ENCODE measurements at regions not wholly inside any gene's neighbourhood (a gene's known extent, or its start where the extent isn't known, plus 50 kb on each side); places are given as distances from the start of the nearest gene placed in this dataset.

GRCh38 chr11:16468735-16469453, 112.5 kb upstream of the SOX6 start:
- H3K36me3 Mint-ChIP-seq: no peaks in the 10 kb centered on the region
- no peak overlapping the region for H3K4me3 Mint-ChIP-seq
- H3K27me3 Mint-ChIP-seq: no peaks in the 10 kb centered on the region
- no peak overlapping the region for H3K27ac Mint-ChIP-seq
- DNase-seq (no peak), ATAC-seq (replicated peaks) (no peak)
- H3K4me1 Mint-ChIP-seq: no peaks in the 10 kb centered on the region
- peaks cover 0 to 4% of the 10 kb centered on the region in 2 donors for H3K9me3 Mint-ChIP-seq

GRCh38 chr11:16460508-16460907, 104.2 kb upstream of the SOX6 start:
- Mint-ChIP-seq H3K4me1 (no peaks in the 10 kb centered on the region), H3K4me3 (no peak overlapping the region)
- no peak for DNase-seq

GRCh38 chr11:16456366-16456765, 100.0 kb upstream of the SOX6 start:
- DNase-seq (no peak), ATAC-seq (replicated peaks) (no peak)
- peaks cover 0 to under 1% of the 10 kb centered on the region in 2 donors for H3K9me3 Mint-ChIP-seq
- no peak overlapping the region for H3K4me3 Mint-ChIP-seq
- H3K4me1 Mint-ChIP-seq: no peaks in the 10 kb centered on the region
- no peak overlapping the region for H3K27ac Mint-ChIP-seq
- no peaks in the 10 kb centered on the region for H3K36me3 Mint-ChIP-seq
- H3K27me3 Mint-ChIP-seq: no peaks in the 10 kb centered on the region

More at GRCh38 chr11:16460508-16460907, 104.2 kb upstream of the SOX6 start:
- no peak for ATAC-seq (replicated peaks)
- H3K27ac Mint-ChIP-seq: no peak overlapping the region
- no peaks in the 10 kb centered on the region for H3K27me3 Mint-ChIP-seq
- no peaks in the 10 kb centered on the region for H3K36me3 Mint-ChIP-seq
- H3K9me3 Mint-ChIP-seq: peaks cover 0 to 1% of the 10 kb centered on the region in 2 donors

- Mint-ChIP-seq H3K27me3 (no peaks in the 10 kb centered on the region), H3K4me3 (no peak overlapping the region), H3K27ac (no peak overlapping the region), H3K36me3 (no peaks in the 10 kb centered on the region), H3K9me3 (no peaks in the 10 kb centered on the region), H3K4me1 (no peaks in the 10 kb centered on the region)
- no peak for ATAC-seq (replicated peaks)
- DNase-seq: no peak
These were observed 98.0 kb upstream of the SOX6 start for GRCh38 chr11:16454289-16454863.

GRCh38 chr11:16448123-16448717, 91.9 kb upstream of the SOX6 start:
- Mint-ChIP-seq H3K27me3 (no peaks in the 10 kb centered on the region), H3K4me1 (no peaks in the 10 kb centered on the region), H3K36me3 (no peaks in the 10 kb centered on the region), H3K9me3 (no peaks in the 10 kb centered on the region), H3K27ac (no peak overlapping the region), H3K4me3 (no peak overlapping the region)
- DNase-seq (no peak), ATAC-seq (replicated peaks) (no peak)

- DNase-seq (no peak), ATAC-seq (replicated peaks) (no peak)
- Mint-ChIP-seq H3K9me3 (peaks cover 0 to 2% of the 10 kb centered on the region in 2 donors), H3K36me3 (no peaks in the 10 kb centered on the region), H3K27ac (no peak overlapping the region), H3K4me3 (no peak overlapping the region), H3K4me1 (no peaks in the 10 kb centered on the region), H3K27me3 (no peaks in the 10 kb centered on the region)
These were observed 85.1 kb upstream of the SOX6 start for GRCh38 chr11:16441461-16441860.

- H3K4me3 Mint-ChIP-seq: no peak overlapping the region
- DNase-seq: no peak
- H3K27ac Mint-ChIP-seq: no peak overlapping the region
- no peaks in the 10 kb centered on the region for H3K27me3 Mint-ChIP-seq
- peaks cover 0 to 5% of the 10 kb centered on the region in 2 donors for H3K9me3 Mint-ChIP-seq
- H3K4me1 Mint-ChIP-seq: no peaks in the 10 kb centered on the region
- no peaks in the 10 kb centered on the region for H3K36me3 Mint-ChIP-seq
- ATAC-seq (replicated peaks): no peak
These were observed 83.8 kb upstream of the SOX6 start for GRCh38 chr11:16440136-16440535.

GRCh38 chr11:16434036-16434435, 77.7 kb upstream of the SOX6 start:
- H3K27me3 Mint-ChIP-seq: no peaks in the 10 kb centered on the region
- H3K36me3 Mint-ChIP-seq: no peaks in the 10 kb centered on the region
- DNase-seq (no peak), ATAC-seq (replicated peaks) (no peak)
- H3K27ac Mint-ChIP-seq: no peak overlapping the region
- no peak overlapping the region for H3K4me3 Mint-ChIP-seq
- no peaks in the 10 kb centered on the region for H3K4me1 Mint-ChIP-seq
- peaks cover 7 to 13% of the 10 kb centered on the region in 2 donors for H3K9me3 Mint-ChIP-seq

GRCh38 chr11:16430674-16431073, 74.3 kb upstream of the SOX6 start:
- H3K27me3 Mint-ChIP-seq: no peaks in the 10 kb centered on the region
- no peak overlapping the region for H3K27ac Mint-ChIP-seq
- DNase-seq: no peak
- peaks cover 11 to 13% of the 10 kb centered on the region in 2 donors for H3K9me3 Mint-ChIP-seq
- no peak for ATAC-seq (replicated peaks)
- no peaks in the 10 kb centered on the region for H3K4me1 Mint-ChIP-seq
- H3K36me3 Mint-ChIP-seq: no peaks in the 10 kb centered on the region
- no peak overlapping the region for H3K4me3 Mint-ChIP-seq

GRCh38 chr11:16421826-16422225, 65.5 kb upstream of the SOX6 start:
- ATAC-seq (replicated peaks) (no peak), DNase-seq (no peak)
- Mint-ChIP-seq H3K27ac (no peak overlapping the region), H3K9me3 (peaks cover 5 to 8% of the 10 kb centered on the region in 2 donors), H3K4me3 (no peak overlapping the region), H3K27me3 (no peaks in the 10 kb centered on the region), H3K4me1 (no peaks in the 10 kb centered on the region), H3K36me3 (no peaks in the 10 kb centered on the region)

- Mint-ChIP-seq H3K4me3 (no peak overlapping the region), H3K27me3 (no peaks in the 10 kb centered on the region), H3K27ac (no peak overlapping the region), H3K9me3 (peaks cover 0 to 2% of the 10 kb centered on the region in 2 donors), H3K36me3 (no peaks in the 10 kb centered on the region), H3K4me1 (no peaks in the 10 kb centered on the region)
- DNase-seq (no peak), ATAC-seq (replicated peaks) (no peak)
These were observed 62.2 kb upstream of the SOX6 start for GRCh38 chr11:16418428-16419097.

- Mint-ChIP-seq H3K36me3 (no peaks in the 10 kb centered on the region), H3K4me3 (no peak overlapping the region), H3K27me3 (no peaks in the 10 kb centered on the region), H3K9me3 (no peaks in the 10 kb centered on the region), H3K4me1 (no peaks in the 10 kb centered on the region), H3K27ac (no peak overlapping the region)
- DNase-seq (no peak), ATAC-seq (replicated peaks) (no peak)
These were observed 56.3 kb upstream of the SOX6 start for GRCh38 chr11:16412525-16413172.

- DNase-seq (no peak), ATAC-seq (replicated peaks) (no peak)
- Mint-ChIP-seq H3K4me1 (no peaks in the 10 kb centered on the region), H3K4me3 (no peak overlapping the region), H3K27ac (no peak overlapping the region), H3K27me3 (no peaks in the 10 kb centered on the region), H3K9me3 (no peaks in the 10 kb centered on the region), H3K36me3 (no peaks in the 10 kb centered on the region)
These were observed 54.1 kb upstream of the SOX6 start for GRCh38 chr11:16410479-16410878.

GRCh38 chr11:16408619-16409018, 52.3 kb upstream of the SOX6 start:
- no peak for DNase-seq
- Mint-ChIP-seq H3K4me3 (no peak overlapping the region), H3K36me3 (no peaks in the 10 kb centered on the region), H3K9me3 (no peaks in the 10 kb centered on the region), H3K27me3 (no peaks in the 10 kb centered on the region), H3K27ac (no peak overlapping the region), H3K4me1 (no peaks in the 10 kb centered on the region)
- ATAC-seq (replicated peaks): no peak
